A204.1 (cell line): ENCODE measurements at regions not wholly inside any gene's neighbourhood (a gene's known extent, or its start where the extent isn't known, plus 50 kb on each side); places are given as distances from the start of the nearest gene placed in this dataset.

Experiments
- FAIRE-seq: peaks from 2 replicates; lab custom pipeline; 2012; peaks lifted over from hg19 to GRCh38; lab: Jason Lieb, UNC

GRCh38 chr2:172204762-172205161 is 102.1 kb upstream of the DLX2 start:
- FAIRE-seq, result no peak

- no peak for FAIRE-seq
Observed at GRCh38 chr2:172205292-172205691, 102.6 kb upstream of the DLX2 start.

- FAIRE-seq, result no peak
Observed at GRCh38 chr2:172207911-172208310, 105.2 kb upstream of the DLX2 start.

GRCh38 chr2:172208791-172209325 is 106.2 kb upstream of the DLX2 start:
- FAIRE-seq, result no peak

GRCh38 chr2:172210599-172210998 is 107.9 kb upstream of the DLX2 start:
- no peak for FAIRE-seq

- FAIRE-seq, result no peak
Observed at GRCh38 chr2:172211512-172211911, 108.8 kb upstream of the DLX2 start.

GRCh38 chr2:172213116-172213860 is 110.6 kb upstream of the DLX2 start:
- FAIRE-seq, result no peak

- no peak for FAIRE-seq
Observed at GRCh38 chr2:172214252-172214651, 111.6 kb upstream of the DLX2 start.

- FAIRE-seq, result no peak
Observed at GRCh38 chr2:172215172-172215935, 112.7 kb upstream of the DLX2 start.

- no peak for FAIRE-seq
Observed at GRCh38 chr2:172215936-172216335, 113.2 kb upstream of the DLX2 start.

- no peak for FAIRE-seq
Observed at GRCh38 chr2:172216477-172216876, 113.8 kb upstream of the DLX2 start.

- no peak for FAIRE-seq
Observed at GRCh38 chr2:172219201-172219600, 116.5 kb upstream of the DLX2 start.

GRCh38 chr2:172220121-172220520 is 117.4 kb upstream of the DLX2 start:
- no peak for FAIRE-seq

- no peak for FAIRE-seq
Observed at GRCh38 chr2:172223601-172224054, 120.9 kb upstream of the DLX2 start.

GRCh38 chr2:172225786-172226185 is 123.1 kb upstream of the DLX2 start:
- FAIRE-seq, result no peak

GRCh38 chr2:172226244-172227061 is 123.8 kb upstream of the DLX2 start:
- FAIRE-seq, result no peak

- FAIRE-seq, result no peak
Observed at GRCh38 chr2:172227719-172228118, 125.0 kb upstream of the DLX2 start.

- no peak for FAIRE-seq
Observed at GRCh38 chr2:172228177-172228808, 125.6 kb upstream of the DLX2 start.

GRCh38 chr2:172229125-172229524 is 126.4 kb upstream of the DLX2 start:
- FAIRE-seq, result no peak

- no peak for FAIRE-seq
Observed at GRCh38 chr2:172230332-172230888, 127.7 kb upstream of the DLX2 start.

- no peak for FAIRE-seq
Observed at GRCh38 chr2:172230889-172231401, 128.2 kb upstream of the DLX2 start.
